Stimulated activated CD8-positive, alpha-beta memory T cell treated with anti-CD3 and anti-CD28 coated beads, Interleukin-15, amount 100 ng/mL, for 4 hours (primary cell): ENCODE measurements at regions not wholly inside any gene's neighbourhood (a gene's known extent, or its start where the extent isn't known, plus 50 kb on each side); places are given as distances from the start of the nearest gene placed in this dataset.
"Not testable (repeated sequence)": the region's sequence is repeated elsewhere in the genome, so short reads cannot be mapped to it uniquely, and the experiment has no call there.

Experiments used
- DNase-seq, 2 donors: peaks; one replicate each; pipeline ENCODE4 v3.0.0-alpha.2; 2020; ENCODE audit warnings: low read depth in 2 of 2

GRCh38 chr6:165794179-165794601 is 131.1 kb upstream of the PDE10A start:
- DNase-seq = no peak

GRCh38 chr6:165793287-165793825 is 130.3 kb upstream of the PDE10A start:
- DNase-seq = no peak

- no peak for DNase-seq
These were observed 128.9 kb upstream of the PDE10A start for GRCh38 chr6:165791876-165792437.

- DNase-seq = no peak
These were observed 128.3 kb upstream of the PDE10A start for GRCh38 chr6:165791306-165791705.

GRCh38 chr6:165782812-165783211 is 119.8 kb upstream of the PDE10A start:
- DNase-seq = no peak

- no peak for DNase-seq
These were observed 119.1 kb upstream of the PDE10A start for GRCh38 chr6:165782134-165782533.

- DNase-seq = no peak
These were observed 114.6 kb upstream of the PDE10A start for GRCh38 chr6:165777680-165778079.

- no peak for DNase-seq
These were observed 113.7 kb upstream of the PDE10A start for GRCh38 chr6:165776691-165777090.

- DNase-seq = no peak
These were observed 112.7 kb upstream of the PDE10A start for GRCh38 chr6:165775721-165776120.

GRCh38 chr6:165774903-165775601 is 112.0 kb upstream of the PDE10A start:
- DNase-seq = no peak

- DNase-seq = no peak
These were observed 107.5 kb upstream of the PDE10A start for GRCh38 chr6:165770397-165771082.

- DNase-seq = no peak
These were observed 106.8 kb upstream of the PDE10A start for GRCh38 chr6:165769884-165770283.

- DNase-seq = no peak
These were observed 106.4 kb upstream of the PDE10A start for GRCh38 chr6:165769401-165769800.

- DNase-seq = no peak
These were observed 105.9 kb upstream of the PDE10A start for GRCh38 chr6:165768961-165769360.

GRCh38 chr6:165767228-165767627 is 104.2 kb upstream of the PDE10A start:
- no peak for DNase-seq

GRCh38 chr6:165766457-165766856 is 103.4 kb upstream of the PDE10A start:
- DNase-seq = no peak

- DNase-seq = no peak
These were observed 103.0 kb upstream of the PDE10A start for GRCh38 chr6:165766026-165766425.

- not testable (repeated sequence) for DNase-seq
These were observed 102.2 kb upstream of the PDE10A start for GRCh38 chr6:165765256-165765655.

- DNase-seq = no peak
These were observed 99.8 kb upstream of the PDE10A start for GRCh38 chr6:165762876-165763275.

- no peak for DNase-seq
These were observed 99.1 kb upstream of the PDE10A start for GRCh38 chr6:165762125-165762524.

GRCh38 chr6:165760803-165761185 is 97.8 kb upstream of the PDE10A start:
- no peak for DNase-seq

GRCh38 chr6:165760126-165760802 is 97.2 kb upstream of the PDE10A start:
- DNase-seq = no peak
